Erythroblast (primary cell): ENCODE measurements at regions not wholly inside any gene's neighbourhood (a gene's known extent, or its start where the extent isn't known, plus 50 kb on each side); places are given as distances from the start of the nearest gene placed in this dataset.

Experiments used
- DNase-seq, 2 experiments: peaks; one replicate each; lab custom pipeline; 2025; lab: John Stamatoyannopoulos, UW
- GATA1 ChIP-seq: IDR thresholded peaks from 2 replicates; pipeline ENCODE4 v1.6.1; 2011; ENCODE audit warnings: low read depth, mild to moderate bottlenecking, control low read depth, low read length, moderate library complexity
- POLR2A ChIP-seq: IDR thresholded peaks from 2 replicates; pipeline ENCODE4 v1.6.1; 2011; ENCODE audit warnings: mild to moderate bottlenecking, low read length

DNA sequence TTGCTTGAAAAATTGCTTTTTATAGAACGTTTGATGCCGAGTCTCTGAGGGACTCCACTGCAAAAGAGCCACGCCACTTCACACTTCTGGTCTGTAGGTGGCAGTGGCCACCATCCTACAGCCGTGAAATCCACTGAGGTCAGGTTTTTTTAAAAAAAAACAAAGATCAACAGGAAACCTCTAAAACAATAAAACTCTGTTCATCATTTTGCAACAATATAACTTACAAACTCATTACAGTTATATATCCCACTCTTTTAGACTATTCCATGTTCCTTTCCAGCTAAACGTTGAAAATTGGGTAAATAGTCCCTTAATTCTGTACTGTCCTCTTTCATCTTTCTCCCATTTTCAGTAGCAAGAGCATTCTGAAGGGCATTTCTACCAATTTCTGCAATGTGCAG lies 64.6 kb upstream of the FMN2 start:
- DNase-seq, result peak; percentile 10 to 27
- TF ChIP-seq POLR2A (no peak), GATA1 (no peak)

DNA sequence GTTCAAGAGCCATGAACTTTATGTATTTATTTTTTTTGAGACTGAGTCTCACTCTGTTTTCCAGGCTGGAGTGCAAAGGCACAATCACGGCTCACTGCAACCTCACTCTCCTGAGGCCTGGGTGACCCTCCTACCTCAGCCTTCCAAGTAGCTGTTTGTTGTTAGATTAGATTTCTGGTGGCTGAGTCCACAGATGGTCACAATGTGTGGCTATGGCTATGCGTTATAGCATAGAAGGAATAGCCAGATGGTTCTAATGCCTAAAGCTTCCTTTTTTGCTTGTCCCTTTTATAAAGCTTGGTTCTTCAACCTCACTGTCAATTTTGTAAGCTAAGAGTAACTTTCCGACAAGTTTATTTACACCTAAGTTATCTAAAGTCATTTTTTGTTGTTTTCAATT lies 62.3 kb upstream of the FMN2 start:
- DNase-seq, result no peak

DNA sequence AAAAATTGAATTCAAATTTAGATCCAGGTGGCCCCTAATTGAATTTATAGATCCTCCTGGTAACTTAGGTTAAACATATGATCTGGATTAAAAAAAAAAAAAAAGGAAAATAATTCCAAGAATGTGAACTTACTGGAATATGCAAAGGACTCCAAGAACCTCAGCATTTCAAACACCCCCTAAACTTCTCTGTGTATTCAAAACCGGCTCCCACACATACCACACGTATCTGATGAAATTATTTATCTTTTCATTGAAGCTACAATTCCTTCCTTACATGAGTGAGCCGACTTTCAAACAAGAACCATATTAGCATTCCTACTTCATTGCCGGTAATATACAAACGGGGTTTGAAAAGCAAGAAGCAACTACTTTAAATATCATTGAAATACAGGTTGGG lies 61.4 kb upstream of the FMN2 start:
- DNase-seq, result no peak
- TF ChIP-seq GATA1 (no peak), POLR2A (no peak)

More for the DNA sequence above, 62.3 kb upstream of the FMN2 start:
- TF ChIP-seq POLR2A, result no peak
- TF ChIP-seq GATA1, result no peak

DNA sequence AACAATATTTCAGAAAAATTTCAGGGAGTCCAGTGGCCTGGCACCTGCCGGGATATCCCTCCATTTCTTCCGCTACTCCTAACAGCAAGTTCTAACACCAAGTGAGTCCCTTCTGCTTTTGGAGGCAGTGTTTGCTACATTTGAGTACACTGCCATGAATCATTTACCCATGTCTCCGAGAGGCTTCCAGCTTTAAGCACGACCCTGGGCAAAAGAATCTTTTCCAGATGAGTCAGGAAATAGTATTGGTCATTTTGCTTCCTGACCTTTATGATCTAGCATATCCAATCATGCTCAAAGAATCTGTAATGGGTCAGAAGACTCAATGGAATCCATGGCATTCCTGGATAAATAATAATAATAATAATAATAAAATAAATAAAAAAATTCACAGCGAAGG lies 60.7 kb upstream of the FMN2 start:
- DNase-seq, result no peak
- TF ChIP-seq POLR2A (no peak), GATA1 (no peak)

DNA sequence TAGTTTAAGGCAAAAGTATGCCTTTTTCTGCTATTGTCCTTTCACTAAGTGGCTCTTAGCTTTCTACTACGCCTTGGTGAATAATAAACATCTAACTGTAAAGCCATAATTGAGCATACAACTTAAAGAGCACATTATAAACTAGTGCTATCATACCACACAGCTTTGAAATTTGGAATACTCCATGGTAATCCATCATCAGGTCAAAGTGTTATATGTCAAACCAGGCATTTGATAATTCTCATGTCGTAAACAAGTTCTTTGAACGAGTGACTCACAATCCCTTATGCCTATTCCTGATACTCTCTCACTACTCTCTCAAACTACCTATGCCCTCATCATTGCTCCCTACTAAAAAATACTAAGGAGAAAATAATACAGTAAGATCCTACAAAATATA lies 60.3 kb upstream of the FMN2 start:
- TF ChIP-seq GATA1 (no peak), POLR2A (no peak)
- no peak for DNase-seq

DNA sequence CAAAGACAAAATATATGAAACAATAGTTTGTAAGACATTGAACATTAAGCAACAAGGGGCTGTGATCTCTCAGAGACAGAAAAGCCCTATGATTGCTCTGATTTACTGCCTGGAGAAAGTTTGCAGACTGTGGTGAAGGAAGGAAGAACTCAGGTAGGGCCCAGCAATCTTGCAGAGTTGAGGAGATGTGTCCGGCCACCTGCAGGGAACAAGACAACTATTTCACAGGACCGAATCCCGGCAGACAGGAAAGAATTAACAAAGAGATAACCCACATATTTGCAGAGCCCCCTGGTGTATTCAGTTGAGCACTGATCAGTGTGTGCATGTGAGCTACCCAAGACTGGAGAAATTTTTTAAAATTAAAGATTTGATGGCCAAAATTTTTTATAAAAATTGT lies 58.3 kb upstream of the FMN2 start:
- DNase-seq, result no peak
- TF ChIP-seq POLR2A, result no peak
- TF ChIP-seq GATA1, result no peak

DNA sequence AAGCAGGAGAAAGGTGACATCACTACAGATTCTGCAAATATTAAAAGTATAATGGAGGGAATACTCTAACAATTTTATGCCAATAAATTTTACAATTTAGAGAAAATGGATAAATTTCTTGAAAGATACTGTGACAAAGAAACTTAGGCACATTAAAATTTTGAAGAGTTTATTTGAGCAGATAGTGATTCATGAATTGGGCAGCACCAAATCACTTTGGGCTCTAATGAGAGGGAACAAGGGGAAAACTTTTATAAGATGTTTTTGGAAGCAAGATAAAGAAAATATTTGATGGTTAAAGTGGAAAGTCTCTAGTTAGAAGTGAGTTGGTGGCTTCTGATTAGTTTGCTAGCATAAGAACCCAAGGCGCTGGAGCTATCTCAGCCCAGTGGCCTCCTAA lies 55.2 kb upstream of the FMN2 start:
- no peak for DNase-seq
- TF ChIP-seq POLR2A, result no peak
